HepG2 (cell line): ENCODE measurements at regions not wholly inside any gene's neighbourhood (a gene's known extent, or its start where the extent isn't known, plus 50 kb on each side); places are given as distances from the start of the nearest gene placed in this dataset.
A peak's percentile ranks its signal among the peaks of the same experiment; 100 is the strongest.

ENCODE experiments used
- PLRG1 ChIP-seq: fragments of 450-650 bp; conservative IDR thresholded peaks from 2 replicates; pipeline ENCODE4 v1.6.1; 2016
- REST ChIP-seq, 2 experiments: IDR thresholded peaks; 2 replicates each; pipeline ENCODE4 v1.6.1; 2011 to 2012; ENCODE audit warnings: low read length in 2 of 2, borderline replicate concordance in 1 of 2, low read depth in 1 of 2, mild to moderate bottlenecking in 1 of 2, moderate library complexity in 1 of 2
- ZHX2 ChIP-seq, 2 experiments: sonication (generic) in 1 of 2; formaldehyde crosslinking in 1 of 2; IDR thresholded peaks; 2 replicates each; pipeline versions ENCODE4 v1.6.1 to v1.9.0; 2014 to 2022; ENCODE audit warnings: antibody characterized with exemption in 1 of 2, borderline replicate concordance in 1 of 2, inconsistent platforms in 1 of 2, low read depth in 1 of 2, missing genetic modification reagents in 1 of 2

GRCh38 chr10:4141471-4141870 lies 356.5 kb upstream of the KLF6 start (continued):
- no peak for TF ChIP-seq ZHX2 (IDR thresholded peaks at IDR 0.05; ENCODE audit: low read depth)
- no peak for TF ChIP-seq ZHX2 (CRISPR knock-in tag; IDR thresholded peaks at IDR 0.05; ENCODE audit: borderline replicate concordance)
- peak; percentile 64 to 91 for TF ChIP-seq REST (IDR thresholded peaks at IDR 0.05; ENCODE audit: borderline replicate concordance in 1 of 2, low read depth in 1 of 2, low read length in 2 of 2)
- no peak for TF ChIP-seq PLRG1
